Adipocyte (in vitro differentiated cells): ENCODE measurements at regions not wholly inside any gene's neighbourhood (a gene's known extent, or its start where the extent isn't known, plus 50 kb on each side); places are given as distances from the start of the nearest gene placed in this dataset.
"Not testable (repeated sequence)": the region's sequence is repeated elsewhere in the genome, so short reads cannot be mapped to it uniquely, and the experiment has no call there.

Source experiments
- DNase-seq: peaks from one replicate; pipeline ENCODE4 v3.0.0-alpha.2; 2015; ENCODE audit warnings: low read depth
- H3K27me3 ChIP-seq: replicated peaks from 2 replicates; pipeline ENCODE4 v1.7.0; 2013; ENCODE audit warnings: mild to moderate bottlenecking, low read length, moderate library complexity; ENCODE audit not compliant: control insufficient read depth, insufficient read depth
- H3K36me3 ChIP-seq: 2 replicates; pipeline ENCODE4 v1.7.0; 2013; ENCODE audit warnings: low read length, mild to moderate bottlenecking, moderate library complexity; ENCODE audit not compliant: control insufficient read depth, insufficient read depth, severe bottlenecking
- H3K4me1 ChIP-seq: 2 replicates; pipeline ENCODE4 v1.7.0; 2013; ENCODE audit warnings: mild to moderate bottlenecking, low read length, moderate library complexity; ENCODE audit not compliant: control insufficient read depth, insufficient read depth
- H3K4me3 ChIP-seq: 2 replicates; pipeline ENCODE4 v1.7.0; 2013; ENCODE audit warnings: mild to moderate bottlenecking, low read length, moderate library complexity
- H3K9ac ChIP-seq: 2 replicates; pipeline ENCODE4 v1.7.0; 2013; ENCODE audit warnings: mild to moderate bottlenecking, low read length, moderate library complexity
- H3K9me3 ChIP-seq: 2 replicates; pipeline ENCODE4 v1.7.0; 2013; ENCODE audit warnings: mild to moderate bottlenecking, low read length, moderate library complexity; ENCODE audit not compliant: control insufficient read depth

DNA sequence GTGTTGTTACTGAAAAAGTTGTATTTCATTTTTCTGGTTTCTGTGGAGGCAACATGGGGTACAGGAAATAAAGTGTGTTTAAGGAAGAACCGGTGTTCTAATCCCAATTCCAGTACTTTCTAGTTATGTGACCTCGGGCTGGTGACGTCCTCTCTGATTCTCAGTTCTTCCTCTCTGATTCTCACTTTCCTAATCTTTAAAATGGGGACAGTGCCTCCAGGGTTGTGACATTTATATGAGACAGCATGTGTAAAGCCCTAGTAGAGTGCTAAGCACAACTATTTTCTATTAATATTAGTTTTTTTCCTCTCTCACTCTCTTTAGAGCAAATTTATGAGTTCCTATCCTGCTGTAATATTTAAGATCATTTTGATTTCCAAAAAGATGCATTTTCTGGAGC, 50.9 kb upstream of the PTPDC1 start:
- H3K27me3 ChIP-seq, result no peaks in the 10 kb centered on the region
- H3K9me3 ChIP-seq, result no peaks in the 10 kb centered on the region
- H3K36me3 ChIP-seq, result no peaks in the 10 kb centered on the region
- H3K9ac ChIP-seq, result no peak overlapping the region
- DNase-seq, result no peak
- peaks cover 10% of the 10 kb centered on the region for H3K4me1 ChIP-seq
- no peak overlapping the region for H3K4me3 ChIP-seq

- Histone ChIP-seq H3K9me3 (no peaks in the 10 kb centered on the region), H3K4me1 (peaks cover 10% of the 10 kb centered on the region), H3K36me3 (no peaks in the 10 kb centered on the region), H3K9ac (peak overlapping the region; percentile 91), H3K4me3 (peak overlapping the region; percentile 94), H3K27me3 (no peaks in the 10 kb centered on the region)
- no peak for DNase-seq
These were observed 52.3 kb upstream of the PTPDC1 start for GRCh38 chr9:94031946-94032345.

GRCh38 chr9:94031380-94031779, 52.9 kb upstream of the PTPDC1 start:
- peak overlapping the region; percentile 94 for H3K4me3 ChIP-seq
- H3K4me1 ChIP-seq, result peaks cover 10% of the 10 kb centered on the region
- no peaks in the 10 kb centered on the region for H3K9me3 ChIP-seq
- no peaks in the 10 kb centered on the region for H3K36me3 ChIP-seq
- no peaks in the 10 kb centered on the region for H3K27me3 ChIP-seq
- H3K9ac ChIP-seq, result peak overlapping the region; percentile 91
- DNase-seq, result peak; percentile 7

DNA sequence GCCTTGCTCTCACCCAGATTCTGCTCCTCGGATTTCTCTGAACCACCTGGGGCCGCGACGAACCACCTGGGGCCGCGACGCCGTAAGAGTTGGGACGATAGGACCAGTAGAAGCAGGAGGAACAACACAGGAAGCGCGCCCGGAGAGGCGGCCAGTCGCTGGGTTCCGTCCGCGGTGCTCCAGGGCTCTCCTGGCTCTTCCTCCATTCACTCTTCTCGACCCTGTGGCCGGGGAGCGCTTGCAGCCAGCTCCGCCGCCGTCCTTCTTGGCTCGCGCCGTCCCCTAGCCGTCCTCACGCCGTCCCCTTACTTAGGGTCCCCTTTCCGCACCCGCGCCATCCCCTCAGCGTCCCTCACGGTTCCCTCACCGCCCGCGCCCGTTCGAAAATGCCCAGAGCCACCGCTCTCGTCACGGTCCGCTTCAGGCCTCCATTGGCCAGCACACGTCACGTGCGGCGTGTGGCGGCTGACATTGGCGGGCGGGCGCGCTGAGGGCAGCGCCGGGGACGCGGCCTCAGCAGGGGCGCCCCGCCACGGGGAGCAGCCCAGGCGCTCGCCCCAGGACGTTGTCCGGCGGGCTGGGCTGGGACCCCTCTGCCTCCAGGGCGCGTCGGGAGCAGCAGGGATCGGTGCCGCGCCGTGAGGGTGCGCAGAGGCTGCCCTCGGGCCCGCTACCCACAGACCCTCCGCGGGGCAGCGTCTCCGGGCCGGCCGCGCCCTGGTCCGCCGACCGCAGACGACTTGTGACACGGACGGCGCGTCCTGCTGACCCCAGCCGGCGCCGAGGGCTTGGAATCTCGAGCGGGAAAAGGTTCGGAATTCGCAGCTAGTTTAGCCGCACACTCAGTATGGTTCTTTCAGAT, 53.7 kb upstream of the PTPDC1 start:
- peaks cover 10% of the 10 kb centered on the region for H3K4me1 ChIP-seq
- DNase-seq, result peak; percentile 97
- no peaks in the 10 kb centered on the region for H3K36me3 ChIP-seq
- no peaks in the 10 kb centered on the region for H3K27me3 ChIP-seq
- H3K9ac ChIP-seq, result peak overlapping the region; percentile 91
- H3K9me3 ChIP-seq, result no peaks in the 10 kb centered on the region
- H3K4me3 ChIP-seq, result peak overlapping the region; percentile 94

DNA sequence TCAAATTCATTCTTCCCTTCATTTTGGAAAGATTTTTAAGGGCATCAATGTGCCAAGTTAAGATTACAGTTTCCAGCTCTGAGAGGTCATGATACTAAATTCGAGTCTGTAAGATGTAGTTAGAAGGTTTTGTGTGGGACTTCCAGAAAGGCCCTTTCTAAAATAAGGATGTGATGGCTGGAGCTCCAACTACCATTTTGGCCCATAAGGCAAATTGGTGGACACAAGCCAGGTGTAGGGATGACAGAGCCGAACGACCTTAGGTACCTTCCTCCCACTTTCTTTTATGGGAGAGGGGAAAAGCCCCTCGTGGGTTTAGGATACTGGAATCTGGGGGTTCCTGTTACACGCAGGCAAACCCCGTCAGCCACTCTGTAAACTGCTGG, 54.3 kb upstream of the PTPDC1 start:
- Histone ChIP-seq H3K27me3 (no peaks in the 10 kb centered on the region), H3K4me1 (peaks cover 10% of the 10 kb centered on the region), H3K36me3 (no peaks in the 10 kb centered on the region), H3K4me3 (peak overlapping the region; percentile 94), H3K9me3 (no peaks in the 10 kb centered on the region), H3K9ac (peak overlapping the region; percentile 91)
- DNase-seq, result no peak

GRCh38 chr9:94026816-94027215, 57.4 kb upstream of the PTPDC1 start:
- no peak overlapping the region for H3K4me3 ChIP-seq
- no peaks in the 10 kb centered on the region for H3K36me3 ChIP-seq
- H3K4me1 ChIP-seq, result peaks cover 4% of the 10 kb centered on the region
- DNase-seq, result no peak
- no peak overlapping the region for H3K9ac ChIP-seq
- H3K9me3 ChIP-seq, result no peaks in the 10 kb centered on the region
- H3K27me3 ChIP-seq, result no peaks in the 10 kb centered on the region

- H3K27me3 ChIP-seq, H3K36me3 ChIP-seq, DNase-seq, H3K4me3 ChIP-seq, H3K9me3 ChIP-seq, H3K9ac ChIP-seq: not testable (repeated sequence)
- H3K4me1 ChIP-seq, result peaks cover 17% of the 10 kb centered on the region
These were observed 61.8 kb upstream of the PTPDC1 start for GRCh38 chr9:94022476-94022875.

GRCh38 chr9:94020836-94021235, 63.4 kb upstream of the PTPDC1 start:
- H3K4me1 ChIP-seq, result peaks cover 17% of the 10 kb centered on the region
- H3K9ac ChIP-seq, DNase-seq, H3K4me3 ChIP-seq, H3K27me3 ChIP-seq, H3K36me3 ChIP-seq, H3K9me3 ChIP-seq: not testable (repeated sequence)

DNA sequence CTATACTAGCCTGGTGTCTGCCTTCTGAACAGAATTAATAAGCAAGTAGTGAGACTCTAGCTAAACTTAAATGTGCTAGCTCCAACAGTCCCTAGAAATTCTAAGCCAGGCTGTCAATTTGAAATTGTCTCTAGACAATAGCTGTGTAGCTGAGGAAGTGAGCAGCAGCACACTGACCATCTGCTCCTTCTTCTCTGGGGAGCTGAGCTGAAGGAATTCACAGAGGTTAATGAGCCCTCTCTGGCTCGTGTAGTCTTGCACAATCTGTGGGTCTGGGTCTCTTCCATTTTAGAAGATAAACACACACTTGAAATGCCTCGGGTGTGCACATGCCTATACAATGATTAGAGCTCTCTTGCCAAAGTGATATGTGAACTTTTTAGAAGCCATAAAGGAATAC, 63.5 kb upstream of the BARX1 start:
- H3K36me3 ChIP-seq, result no peaks in the 10 kb centered on the region
- no peak overlapping the region for H3K4me3 ChIP-seq
- peak; percentile 87 for DNase-seq
- no peaks in the 10 kb centered on the region for H3K27me3 ChIP-seq
- no peaks in the 10 kb centered on the region for H3K9me3 ChIP-seq
- peaks cover 17% of the 10 kb centered on the region for H3K4me1 ChIP-seq
- H3K9ac ChIP-seq, result no peak overlapping the region

DNA sequence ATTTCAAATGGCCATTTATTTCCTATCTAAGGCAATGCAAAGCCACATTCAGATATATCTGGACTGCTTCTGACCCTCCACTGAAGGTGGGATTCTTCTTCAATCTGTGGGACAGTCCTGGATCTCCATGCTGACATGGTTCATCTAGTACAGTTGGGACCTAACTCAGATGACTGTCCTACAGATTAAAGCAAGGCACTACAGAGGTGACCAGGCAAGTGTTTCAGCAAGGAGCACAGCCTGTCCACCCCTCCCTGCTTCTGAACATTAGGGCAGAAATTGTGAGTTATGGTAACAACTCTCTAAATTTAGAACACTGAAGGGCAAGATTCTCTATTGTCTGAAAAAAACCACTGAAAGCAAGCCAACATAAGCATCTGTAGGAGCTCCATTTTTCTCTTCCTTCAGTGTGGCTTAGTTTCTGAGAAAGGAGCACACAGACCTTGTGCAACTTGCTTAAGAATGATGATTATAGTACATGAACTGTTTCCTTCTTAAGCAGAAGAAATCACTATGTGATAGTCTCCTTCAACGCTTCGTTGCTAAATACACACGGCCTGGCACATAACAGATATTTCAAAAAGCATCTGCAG, 62.9 kb upstream of the BARX1 start:
- peak; percentile 84 for DNase-seq
- no peaks in the 10 kb centered on the region for H3K9me3 ChIP-seq
- H3K4me1 ChIP-seq, result peaks cover 17% of the 10 kb centered on the region
- H3K4me3 ChIP-seq, result no peak overlapping the region
- no peaks in the 10 kb centered on the region for H3K36me3 ChIP-seq
- no peaks in the 10 kb centered on the region for H3K27me3 ChIP-seq
- H3K9ac ChIP-seq, result no peak overlapping the region

GRCh38 chr9:94016744-94017143, 61.6 kb upstream of the BARX1 start:
- peaks cover 17% of the 10 kb centered on the region for H3K4me1 ChIP-seq
- no peaks in the 10 kb centered on the region for H3K36me3 ChIP-seq
- no peaks in the 10 kb centered on the region for H3K27me3 ChIP-seq
- no peaks in the 10 kb centered on the region for H3K9me3 ChIP-seq
- H3K4me3 ChIP-seq, result no peak overlapping the region
- DNase-seq, result no peak
- H3K9ac ChIP-seq, result no peak overlapping the region
